H9 (cell line): ENCODE measurements at regions not wholly inside any gene's neighbourhood (a gene's known extent, or its start where the extent isn't known, plus 50 kb on each side); places are given as distances from the start of the nearest gene placed in this dataset.

ENCODE experiments used
- DNase-seq: peaks from one replicate; pipeline ENCODE4 v3.0.0-alpha.2; 2017
- H2AFZ ChIP-seq: one replicate; pipeline ENCODE4 v1.6.1; 2013; ENCODE audit warnings: mild to moderate bottlenecking, low read length, control low read depth, moderate library complexity
- H2AK5ac ChIP-seq: 2 replicates; pipeline ENCODE4 v1.6.1; 2013; ENCODE audit warnings: low read length, control low read depth, mixed read lengths; ENCODE audit not compliant: insufficient read length
- H2BK120ac ChIP-seq: one replicate; pipeline ENCODE4 v1.6.1; 2013; ENCODE audit warnings: low read depth, mild to moderate bottlenecking, low read length, control low read depth, inconsistent platforms; ENCODE audit not compliant: poor library complexity, severe bottlenecking
- H2BK12ac ChIP-seq: 2 replicates; pipeline ENCODE4 v1.6.1; 2013; ENCODE audit warnings: low read length, control low read depth, mixed read lengths, low read depth; ENCODE audit not compliant: insufficient read length
- H2BK15ac ChIP-seq: 2 replicates; pipeline ENCODE4 v1.6.1; 2013; ENCODE audit warnings: low read depth, low read length, control low read depth
- H2BK20ac ChIP-seq: one replicate; pipeline ENCODE4 v1.6.1; 2013; ENCODE audit warnings: low read depth, mild to moderate bottlenecking, low read length, control low read depth, inconsistent platforms; ENCODE audit not compliant: poor library complexity, severe bottlenecking
- H2BK5ac ChIP-seq: 2 replicates; pipeline ENCODE4 v1.6.1; 2013; ENCODE audit warnings: low read length, control low read depth, mixed read lengths; ENCODE audit not compliant: insufficient read length
- H3K14ac ChIP-seq: 2 replicates; pipeline ENCODE4 v1.6.1; 2013; ENCODE audit warnings: low read length, control low read depth; ENCODE audit not compliant: insufficient read depth
- H3K18ac ChIP-seq: 2 replicates; pipeline ENCODE4 v1.6.1; 2013; ENCODE audit warnings: low read depth, mild to moderate bottlenecking, mixed read lengths, low read length, control low read depth; ENCODE audit not compliant: insufficient read length
- H3K23ac ChIP-seq: 2 replicates; pipeline ENCODE4 v1.6.1; 2013; ENCODE audit warnings: low read length, control low read depth, mixed read lengths, low read depth; ENCODE audit not compliant: insufficient read length
- H3K23me2 ChIP-seq: 2 replicates; pipeline ENCODE4 v1.6.1; 2013; ENCODE audit warnings: low read depth, mild to moderate bottlenecking, mixed read lengths, low read length, control low read depth; ENCODE audit not compliant: insufficient read length, poor library complexity, severe bottlenecking
- H3K27ac ChIP-seq: 2 replicates; pipeline ENCODE4 v1.5.1; 2013; ENCODE audit warnings: low read length, control low read depth, mixed read lengths, low read depth; ENCODE audit not compliant: insufficient read length
- H3K27me3 ChIP-seq: 2 replicates; pipeline ENCODE4 v1.6.1; 2013; ENCODE audit warnings: low read length, control low read depth, inconsistent platforms; ENCODE audit not compliant: insufficient read depth
- H3K4ac ChIP-seq: 2 replicates; pipeline ENCODE4 v1.6.1; 2013; ENCODE audit warnings: low read depth, mild to moderate bottlenecking, control low read depth, inconsistent platforms, low read length, moderate library complexity
- H3K4me1 ChIP-seq: 2 replicates; pipeline ENCODE4 v1.6.1; 2013; ENCODE audit warnings: low read length, control low read depth, inconsistent platforms; ENCODE audit not compliant: insufficient read depth
- H3K4me2 ChIP-seq: 2 replicates; pipeline ENCODE4 v1.6.1; 2013; ENCODE audit warnings: low read length, control low read depth, mixed read lengths; ENCODE audit not compliant: insufficient read length, insufficient read depth
- H3K56ac ChIP-seq: 2 replicates; pipeline ENCODE4 v1.6.1; 2013; ENCODE audit warnings: low read depth, mild to moderate bottlenecking, mixed read lengths, low read length, control low read depth; ENCODE audit not compliant: insufficient read length
- H3K79me1 ChIP-seq: 2 replicates; pipeline ENCODE4 v1.6.1; 2013; ENCODE audit warnings: low read depth, mild to moderate bottlenecking, moderate library complexity, low read length, control low read depth, inconsistent platforms; ENCODE audit not compliant: insufficient read depth, poor library complexity, severe bottlenecking
- H3K79me2 ChIP-seq: 2 replicates; pipeline ENCODE4 v1.6.1; 2013; ENCODE audit warnings: low read length, control low read depth, inconsistent platforms; ENCODE audit not compliant: insufficient read depth
- H3K9ac ChIP-seq: 2 replicates; pipeline ENCODE4 v1.6.1; 2013; ENCODE audit warnings: low read length, control low read depth, mixed read lengths; ENCODE audit not compliant: insufficient read length; ENCODE audit errors: extremely low read depth
- H3K9me3 ChIP-seq: one replicate; pipeline ENCODE4 v1.6.1; 2013; ENCODE audit warnings: low read depth, low read length, inconsistent platforms; ENCODE audit not compliant: control insufficient read depth
- H3T11ph ChIP-seq: one replicate; pipeline ENCODE4 v1.6.1; 2013; ENCODE audit warnings: mild to moderate bottlenecking, low read length, control low read depth, inconsistent platforms
- H4K20me1 ChIP-seq: one replicate; pipeline ENCODE4 v1.6.1; 2013; ENCODE audit not compliant: control insufficient read depth, insufficient read length, insufficient read depth
- H4K5ac ChIP-seq: 2 replicates; pipeline ENCODE4 v1.6.1; 2013; ENCODE audit warnings: low read depth, mild to moderate bottlenecking, mixed read lengths, low read length, control low read depth; ENCODE audit not compliant: insufficient read length
- H4K8ac ChIP-seq: replicated peaks from 2 replicates; pipeline ENCODE4 v1.6.1; 2013; ENCODE audit warnings: low read length, control low read depth, mixed read lengths, low read depth; ENCODE audit not compliant: insufficient read length
- H4K91ac ChIP-seq: 2 replicates; pipeline ENCODE4 v1.6.1; 2013; ENCODE audit warnings: low read depth, mild to moderate bottlenecking, moderate library complexity, mixed read lengths, low read length, control low read depth; ENCODE audit not compliant: insufficient read length
- H3K27ac Mint-ChIP-seq, 3 experiments: 2 replicates in 2 of 3; 3 replicates in 1 of 3; pipeline ENCODE4 v1.8.0; 2020 to 2021; ENCODE audit warnings: mixed read lengths in 3 of 3, mild to moderate bottlenecking in 1 of 3, moderate library complexity in 1 of 3
- H3K27me3 Mint-ChIP-seq: 2 replicates; pipeline ENCODE4 v1.8.0; 2021; ENCODE audit warnings: low read depth, mild to moderate bottlenecking, moderate library complexity, mixed read lengths
- H3K36me3 Mint-ChIP-seq, 3 experiments: 2 replicates in 2 of 3; 3 replicates in 1 of 3; pipeline ENCODE4 v1.8.0; 2020 to 2021; ENCODE audit warnings: low read depth in 3 of 3, mixed read lengths in 3 of 3; ENCODE audit not compliant: insufficient read depth in 1 of 3
- H3K4me1 Mint-ChIP-seq, 2 experiments: 2 replicates each; pipeline ENCODE4 v1.8.0; 2020; ENCODE audit warnings: mixed read lengths in 2 of 2
- H3K4me3 Mint-ChIP-seq, 2 experiments: 2 replicates in 1 of 2; 3 replicates in 1 of 2; pipeline ENCODE4 v1.8.0; 2020 to 2021; ENCODE audit warnings: mild to moderate bottlenecking in 2 of 2, mixed read lengths in 2 of 2, moderate library complexity in 1 of 2
- H3K9me3 Mint-ChIP-seq, 2 experiments: 2 replicates in 1 of 2; 3 replicates in 1 of 2; pipeline ENCODE4 v1.8.0; 2020; ENCODE audit warnings: mild to moderate bottlenecking in 2 of 2, mixed read lengths in 2 of 2, moderate library complexity in 1 of 2
- WGBS: extraction: QIAGEN DNeasy Blood & Tissue Kit; methylation state at CpG from one replicate; pipeline ENCODE4 v1.1.7; 2013; ENCODE audit warnings: missing lambda C conversion rate, low lambda C conversion rate, mixed read lengths; ENCODE audit not compliant: insufficient read length; ENCODE audit errors: extremely low coverage; 5-methylcytosine and 5-hydroxymethylcytosine counted together
- TF ChIP-seq, protein P1 (sequence below): fragments of 200-600 bp; sonication (generic); conservative IDR thresholded peaks from 3 replicates; pipeline ENCODE4 v1.8.0; 2021; ENCODE audit warnings: antibody characterized with exemption, mild to moderate bottlenecking

DNA sequence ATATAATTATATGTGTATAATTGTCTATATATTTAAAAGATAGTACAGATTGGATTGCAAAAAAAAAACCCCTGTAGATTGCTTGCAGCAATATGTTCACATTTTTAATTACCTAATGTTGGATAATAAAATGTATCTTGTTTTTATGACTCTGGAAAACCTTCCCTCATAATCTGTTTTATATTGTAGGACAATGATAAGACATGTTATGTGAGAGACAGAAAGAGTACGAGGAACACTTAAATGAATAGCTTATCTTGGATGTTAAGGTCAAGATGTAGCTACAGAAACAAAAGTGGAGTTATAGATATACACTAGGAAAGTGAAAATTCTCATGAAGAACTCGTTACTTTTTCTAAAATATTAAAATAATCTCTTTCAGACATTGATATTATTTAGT is 691.6 kb upstream of the IMPG1 start:
- Histone ChIP-seq H3K4me2 (no peak overlapping the region), H2BK120ac (no peak overlapping the region), H3K23me2 (no peaks in the 10 kb centered on the region), H3K4ac (no peak overlapping the region), H4K91ac (no peak overlapping the region), H3K27ac (no peak overlapping the region), H3T11ph (no peak overlapping the region), H2AFZ (no peak overlapping the region), H4K8ac (no peak overlapping the region), H2BK15ac (no peak overlapping the region), H3K9ac (no peak overlapping the region), H3K56ac (no peak overlapping the region), H4K5ac (no peak overlapping the region), H3K27me3 (no peaks in the 10 kb centered on the region), H2BK20ac (no peak overlapping the region), H3K9me3 (no peaks in the 10 kb centered on the region), H2BK5ac (no peak overlapping the region), H2BK12ac (no peak overlapping the region), H2AK5ac (no peak overlapping the region), H3K23ac (no peak overlapping the region), H4K20me1 (no peaks in the 10 kb centered on the region), H3K14ac (no peak overlapping the region), H3K18ac (no peak overlapping the region), H3K4me1 (no peaks in the 10 kb centered on the region), H3K79me1 (no peaks in the 10 kb centered on the region), H3K79me2 (no peaks in the 10 kb centered on the region)
- WGBS, result no CpG with 5 or more reads among the region's 2 CpGs
- Mint-ChIP-seq H3K27me3 (no peaks in the 10 kb centered on the region), H3K27ac (no peak overlapping the region), H3K4me3 (no peak overlapping the region), H3K4me1 (no peaks in the 10 kb centered on the region), H3K9me3 (no peaks in the 10 kb centered on the region), H3K36me3 (no peaks in the 10 kb centered on the region)
- TF ChIP-seq, protein P1, sequence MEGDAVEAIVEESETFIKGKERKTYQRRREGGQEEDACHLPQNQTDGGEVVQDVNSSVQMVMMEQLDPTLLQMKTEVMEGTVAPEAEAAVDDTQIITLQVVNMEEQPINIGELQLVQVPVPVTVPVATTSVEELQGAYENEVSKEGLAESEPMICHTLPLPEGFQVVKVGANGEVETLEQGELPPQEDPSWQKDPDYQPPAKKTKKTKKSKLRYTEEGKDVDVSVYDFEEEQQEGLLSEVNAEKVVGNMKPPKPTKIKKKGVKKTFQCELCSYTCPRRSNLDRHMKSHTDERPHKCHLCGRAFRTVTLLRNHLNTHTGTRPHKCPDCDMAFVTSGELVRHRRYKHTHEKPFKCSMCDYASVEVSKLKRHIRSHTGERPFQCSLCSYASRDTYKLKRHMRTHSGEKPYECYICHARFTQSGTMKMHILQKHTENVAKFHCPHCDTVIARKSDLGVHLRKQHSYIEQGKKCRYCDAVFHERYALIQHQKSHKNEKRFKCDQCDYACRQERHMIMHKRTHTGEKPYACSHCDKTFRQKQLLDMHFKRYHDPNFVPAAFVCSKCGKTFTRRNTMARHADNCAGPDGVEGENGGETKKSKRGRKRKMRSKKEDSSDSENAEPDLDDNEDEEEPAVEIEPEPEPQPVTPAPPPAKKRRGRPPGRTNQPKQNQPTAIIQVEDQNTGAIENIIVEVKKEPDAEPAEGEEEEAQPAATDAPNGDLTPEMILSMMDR, result no peak
- no peak for DNase-seq
